ENCODE measurements at regions not wholly inside any gene's neighbourhood (a gene's known extent, or its start where the extent isn't known, plus 50 kb on each side); places are given as distances from the start of the nearest gene placed in this dataset.

GRCh38 chr1:177884479-177885021 is 85.3 kb downstream of the SEC16B start:
- TF ChIP-seq REST (IDR thresholded peaks at IDR 0.05; ENCODE audit: borderline replicate concordance) (no peak), EP300 (conservative IDR thresholded peaks at IDR 0.05; ENCODE audit: poor library complexity, severe bottlenecking) (no peak), MXI1 (conservative IDR thresholded peaks at IDR 0.05; ENCODE audit: poor library complexity, severe bottlenecking) (no peak), CTCF (IDR thresholded peaks at IDR 0.05; ENCODE audit: poor library complexity, severe bottlenecking) (no peak), POLR2AphosphoS5 (IDR thresholded peaks at IDR 0.05) (no peak), RAD21 (conservative IDR thresholded peaks at IDR 0.05) (no peak), SMC3 (conservative IDR thresholded peaks at IDR 0.05; ENCODE audit: poor library complexity) (no peak), TAF1 (IDR thresholded peaks at IDR 0.05; ENCODE audit: low read depth) (no peak), EZH2 (IDR thresholded peaks at IDR 0.05; ENCODE audit: borderline replicate concordance, insufficient read depth, low read length, poor library complexity, severe bottlenecking) (no peak)
- Histone ChIP-seq H3K36me3 (ENCODE audit: insufficient read depth, low read length) (no peaks in the 10 kb centered on the region), H4K20me1 (ENCODE audit: insufficient read depth) (no peaks in the 10 kb centered on the region), H3K27ac (ENCODE audit: low read length) (no peak overlapping the region), H3K4me2 (ENCODE audit: low read length) (no peak overlapping the region), H3F3A (ENCODE audit: insufficient read depth, low read length, poor library complexity, severe bottlenecking) (no peaks in the 10 kb centered on the region), H3K27me3 (ENCODE audit: insufficient read depth, low read depth, low read length) (no peaks in the 10 kb centered on the region), H3K9ac (ENCODE audit: low read length) (no peak overlapping the region), H3K79me2 (replicated peaks; ENCODE audit: insufficient read depth, low read length) (no peaks in the 10 kb centered on the region), H3K9me2 (ENCODE audit: insufficient read depth, low read length) (no peaks in the 10 kb centered on the region), H2AFZ (ENCODE audit: low read depth, low read length) (no peak overlapping the region), H3K9me3 (ENCODE audit: low read length) (no peaks in the 10 kb centered on the region), H3K4me3 (ENCODE audit: low read length) (no peak overlapping the region)

GRCh38 chr1:177883581-177883980 is 86.3 kb downstream of the SEC16B start:
- no peak overlapping the region for H3K27ac ChIP-seq (ENCODE audit: low read length)
- no peak overlapping the region for H3K9ac ChIP-seq (ENCODE audit: low read length)
- no peak overlapping the region for H3K4me2 ChIP-seq (ENCODE audit: low read length)
- H3K4me3 ChIP-seq (ENCODE audit: low read length), result no peak overlapping the region
- no peaks in the 10 kb centered on the region for H3K9me2 ChIP-seq (ENCODE audit: insufficient read depth, low read length)
- no peaks in the 10 kb centered on the region for H3K79me2 ChIP-seq (replicated peaks; ENCODE audit: insufficient read depth, low read length)
- no peak overlapping the region for H2AFZ ChIP-seq (ENCODE audit: low read depth, low read length)
- H3F3A ChIP-seq (ENCODE audit: insufficient read depth, low read length, poor library complexity, severe bottlenecking), result no peaks in the 10 kb centered on the region
- no peaks in the 10 kb centered on the region for H4K20me1 ChIP-seq (ENCODE audit: insufficient read depth)
- no peaks in the 10 kb centered on the region for H3K27me3 ChIP-seq (ENCODE audit: insufficient read depth, low read depth, low read length)
- no peaks in the 10 kb centered on the region for H3K36me3 ChIP-seq (ENCODE audit: insufficient read depth, low read length)
- TF ChIP-seq MXI1 (conservative IDR thresholded peaks at IDR 0.05; ENCODE audit: poor library complexity, severe bottlenecking) (no peak), SMC3 (conservative IDR thresholded peaks at IDR 0.05; ENCODE audit: poor library complexity) (no peak)
- H3K9me3 ChIP-seq (ENCODE audit: low read length), result no peaks in the 10 kb centered on the region
